ENCODE measurements at regions not wholly inside any gene's neighbourhood (a gene's known extent, or its start where the extent isn't known, plus 50 kb on each side); places are given as distances from the start of the nearest gene placed in this dataset.

GRCh38 chr16:85279825-85280545, 167.7 kb upstream of the CIBAR2 start:
- no peak for TF ChIP-seq CTCF (IDR thresholded peaks at IDR 0.05)

GRCh38 chr16:85281181-85281580, 168.9 kb upstream of the CIBAR2 start:
- no peak for TF ChIP-seq CTCF (IDR thresholded peaks at IDR 0.05)

GRCh38 chr16:85282842-85283241, 170.6 kb upstream of the CIBAR2 start:
- TF ChIP-seq CTCF (IDR thresholded peaks at IDR 0.05), result no peak

GRCh38 chr16:85283305-85284050, 171.2 kb upstream of the CIBAR2 start:
- no peak for TF ChIP-seq CTCF (IDR thresholded peaks at IDR 0.05)

- no peak for TF ChIP-seq CTCF (IDR thresholded peaks at IDR 0.05)
Observed at GRCh38 chr16:85284141-85284817, 172.0 kb upstream of the CIBAR2 start.

GRCh38 chr16:85285681-85286065, 173.4 kb upstream of the CIBAR2 start:
- TF ChIP-seq CTCF (IDR thresholded peaks at IDR 0.05), result no peak

GRCh38 chr16:85286066-85286831, 174.0 kb upstream of the CIBAR2 start:
- no peak for TF ChIP-seq CTCF (IDR thresholded peaks at IDR 0.05)

All from LNCAP (cell line).